Activated CD4-positive, alpha-beta T cell treated with anti-CD3 and anti-CD28 coated beads for 36 hours (primary cell): ENCODE measurements at regions not wholly inside any gene's neighbourhood (a gene's known extent, or its start where the extent isn't known, plus 50 kb on each side); places are given as distances from the start of the nearest gene placed in this dataset.

Source experiments
- ATAC-seq: fragments of 200-7000 bp; cut with Tn5 transposase; one replicate; pipeline ENCODE4 v1.10.0; 2021; ENCODE audit warnings: mild to moderate bottlenecking, moderate library complexity
- CTCF ChIA-PET: fragments of 350-600 bp; sonication (Branson Sonifier 250); formaldehyde crosslinking; loops from one replicate; lab custom pipeline; 2021; ENCODE audit warnings: antibody characterized with exemption; lab: Charles Lee
- POLR2A ChIA-PET: fragments of 350-600 bp; sonication (Branson Sonifier 250); formaldehyde crosslinking; loops from one replicate; lab custom pipeline; 2021; ENCODE audit warnings: antibody characterized with exemption, inconsistent platforms; lab: Charles Lee
- DNase-seq: peaks from one replicate; pipeline ENCODE4 v3.0.0-alpha.2; 2020
- H3K27ac Mint-ChIP-seq: one replicate; pipeline ENCODE4 v1.8.0; 2021; ENCODE audit warnings: mixed read lengths
- H3K27me3 Mint-ChIP-seq: one replicate; pipeline ENCODE4 v1.8.0; 2021; ENCODE audit warnings: mixed read lengths
- H3K36me3 Mint-ChIP-seq: one replicate; pipeline ENCODE4 v1.8.0; 2021; ENCODE audit warnings: low read depth, mixed read lengths
- H3K4me1 Mint-ChIP-seq: one replicate; pipeline ENCODE4 v1.8.0; 2021; ENCODE audit warnings: mixed read lengths
- H3K4me3 Mint-ChIP-seq: one replicate; pipeline ENCODE4 v1.8.0; 2021; ENCODE audit warnings: mild to moderate bottlenecking, moderate library complexity, mixed read lengths
- H3K9me3 Mint-ChIP-seq: one replicate; pipeline ENCODE4 v1.8.0; 2021; ENCODE audit warnings: low read depth, mixed read lengths
- intact Hi-C, 2 experiments: fragments of 100-400 bp; cut with DNase I in 1 of 2; cut with micrococcal nuclease in 1 of 2; formaldehyde crosslinking; loops; one replicate each; pipeline versions ENCODE4 v1.14.2 to v1.15.1; 2022 to 2024; cut with DNase I, micrococcal nuclease

GRCh38 chr5:116661419-116661818 lies 86.8 kb upstream of the SEMA6A start:
- H3K4me3 Mint-ChIP-seq: no peak overlapping the region
- CTCF ChIA-PET: no interaction called here

DNA sequence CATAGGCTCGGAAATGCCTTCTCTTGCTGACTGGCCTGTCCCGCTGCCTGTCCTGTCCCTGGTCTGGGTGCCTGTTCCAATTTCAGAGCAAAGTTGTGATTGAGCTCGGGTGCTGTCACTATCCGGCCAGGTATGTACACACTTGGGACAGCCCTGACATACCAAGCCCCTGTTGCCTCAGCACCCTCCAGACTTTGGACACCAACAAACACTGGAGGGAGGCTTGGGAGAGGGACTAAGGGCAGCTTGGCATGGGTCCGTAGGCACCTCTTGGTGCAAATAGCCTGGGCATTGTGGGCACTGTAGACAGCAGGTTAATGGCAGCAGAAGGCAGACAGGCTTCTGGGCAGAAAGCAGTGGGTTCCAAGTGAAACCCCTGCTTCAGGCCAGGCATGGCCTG lies 86.3 kb upstream of the SEMA6A start:
- Mint-ChIP-seq H3K4me1 (no peaks in the 10 kb centered on the region), H3K36me3 (no peaks in the 10 kb centered on the region), H3K4me3 (no peak overlapping the region), H3K27me3 (peaks cover 4% of the 10 kb centered on the region), H3K9me3 (peaks cover 2% of the 10 kb centered on the region), H3K27ac (no peak overlapping the region)
- POLR2A ChIA-PET: no interaction called here
- intact Hi-C loops: no loop called here
- CTCF ChIA-PET: no interaction called here
- ATAC-seq (no peak), DNase-seq (no peak)

More at GRCh38 chr5:116661419-116661818, 86.8 kb upstream of the SEMA6A start:
- intact Hi-C loops: no loop called here
- Mint-ChIP-seq H3K9me3 (peaks cover 2% of the 10 kb centered on the region), H3K4me1 (no peaks in the 10 kb centered on the region), H3K36me3 (no peaks in the 10 kb centered on the region), H3K27me3 (peaks cover 6% of the 10 kb centered on the region), H3K27ac (no peak overlapping the region)
- ATAC-seq (no peak), DNase-seq (no peak)
- POLR2A ChIA-PET: no interaction called here

- ChIA-PET CTCF (no interaction called here), POLR2A (no interaction called here)
- DNase-seq (no peak), ATAC-seq (no peak)
- peaks cover 4% of the 10 kb centered on the region for H3K27me3 Mint-ChIP-seq
- peaks cover 2% of the 10 kb centered on the region for H3K9me3 Mint-ChIP-seq
- H3K4me1 Mint-ChIP-seq: no peaks in the 10 kb centered on the region
- no peak overlapping the region for H3K27ac Mint-ChIP-seq
- intact Hi-C loops: no loop called here
- no peaks in the 10 kb centered on the region for H3K36me3 Mint-ChIP-seq
- no peak overlapping the region for H3K4me3 Mint-ChIP-seq
Measured at GRCh38 chr5:116658830-116659229, 84.2 kb upstream of the SEMA6A start.

- DNase-seq: no peak
- Mint-ChIP-seq H3K36me3 (no peaks in the 10 kb centered on the region), H3K27ac (no peak overlapping the region), H3K9me3 (peaks cover 2% of the 10 kb centered on the region), H3K27me3 (peaks cover 4% of the 10 kb centered on the region), H3K4me3 (no peak overlapping the region), H3K4me1 (no peaks in the 10 kb centered on the region)
- ATAC-seq: no peak
- CTCF ChIA-PET: no interaction called here
- intact Hi-C loops: no loop called here
- POLR2A ChIA-PET: no interaction called here
Measured at GRCh38 chr5:116658141-116658540, 83.5 kb upstream of the SEMA6A start.

- intact Hi-C loops: no loop called here
- POLR2A ChIA-PET: no interaction called here
- DNase-seq (no peak), ATAC-seq (no peak)
- no peak overlapping the region for H3K4me3 Mint-ChIP-seq
- H3K9me3 Mint-ChIP-seq: no peaks in the 10 kb centered on the region
- H3K27ac Mint-ChIP-seq: no peak overlapping the region
- CTCF ChIA-PET: no interaction called here
- no peaks in the 10 kb centered on the region for H3K36me3 Mint-ChIP-seq
- H3K4me1 Mint-ChIP-seq: no peaks in the 10 kb centered on the region
- peaks cover 11% of the 10 kb centered on the region for H3K27me3 Mint-ChIP-seq
Measured at GRCh38 chr5:116655431-116655830, 80.8 kb upstream of the SEMA6A start.

GRCh38 chr5:116654925-116655324 lies 80.3 kb upstream of the SEMA6A start:
- ChIA-PET POLR2A (no interaction called here), CTCF (interaction anchor here (1.2 kb wide), 1 partner anchor 18 kb away, joined by 4 read pairs; no protein-coding TSS in a partner anchor)
- Mint-ChIP-seq H3K27ac (no peak overlapping the region), H3K9me3 (no peaks in the 10 kb centered on the region), H3K27me3 (peaks cover 11% of the 10 kb centered on the region), H3K36me3 (no peaks in the 10 kb centered on the region), H3K4me1 (no peaks in the 10 kb centered on the region), H3K4me3 (no peak overlapping the region)
- intact Hi-C loops: no loop called here
- DNase-seq (no peak), ATAC-seq (no peak)

- Mint-ChIP-seq H3K27ac (no peak overlapping the region), H3K9me3 (no peaks in the 10 kb centered on the region), H3K4me1 (no peaks in the 10 kb centered on the region), H3K36me3 (no peaks in the 10 kb centered on the region), H3K4me3 (no peak overlapping the region), H3K27me3 (peaks cover 10% of the 10 kb centered on the region)
- intact Hi-C loops: no loop called here
- ChIA-PET CTCF (no interaction called here), POLR2A (no interaction called here)
- ATAC-seq (no peak), DNase-seq (no peak)
Measured at GRCh38 chr5:116652903-116653302, 78.3 kb upstream of the SEMA6A start.

- ChIA-PET CTCF (no interaction called here), POLR2A (no interaction called here)
- intact Hi-C loops: no loop called here
- Mint-ChIP-seq H3K9me3 (no peaks in the 10 kb centered on the region), H3K27ac (no peak overlapping the region), H3K36me3 (no peaks in the 10 kb centered on the region), H3K4me3 (no peak overlapping the region), H3K27me3 (peaks cover 11% of the 10 kb centered on the region), H3K4me1 (no peaks in the 10 kb centered on the region)
- no peak for ATAC-seq
- DNase-seq: no peak
Measured at GRCh38 chr5:116652196-116652729, 77.6 kb upstream of the SEMA6A start.

GRCh38 chr5:116651653-116652052 lies 77.0 kb upstream of the SEMA6A start:
- no peak for ATAC-seq
- H3K27ac Mint-ChIP-seq: no peak overlapping the region
- intact Hi-C loops: no loop called here
- H3K9me3 Mint-ChIP-seq: no peaks in the 10 kb centered on the region
- H3K27me3 Mint-ChIP-seq: peaks cover 9% of the 10 kb centered on the region
- no peaks in the 10 kb centered on the region for H3K36me3 Mint-ChIP-seq
- ChIA-PET CTCF (no interaction called here), POLR2A (no interaction called here)
- H3K4me1 Mint-ChIP-seq: no peaks in the 10 kb centered on the region
- no peak for DNase-seq
- no peak overlapping the region for H3K4me3 Mint-ChIP-seq

DNA sequence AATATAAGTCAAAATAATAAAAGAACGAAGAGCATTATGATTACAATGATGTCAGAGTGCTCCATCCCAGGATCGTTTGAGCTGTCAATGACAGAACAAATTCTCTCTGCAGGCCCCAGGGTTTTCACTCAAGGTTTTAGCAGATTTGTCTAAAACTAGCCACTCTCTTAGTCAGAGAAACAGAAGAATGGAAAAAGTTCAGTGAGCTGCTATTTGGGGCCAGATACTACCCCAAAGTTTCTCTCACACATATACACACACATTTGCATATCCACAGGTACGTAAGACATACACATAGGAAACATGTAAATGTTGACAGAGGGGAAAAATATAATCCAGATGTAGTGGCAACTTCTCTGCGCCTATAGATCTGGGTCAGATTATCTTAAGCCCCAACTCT lies 76.3 kb upstream of the SEMA6A start:
- ChIA-PET CTCF (no interaction called here), POLR2A (interaction anchor here (0.6 kb wide), 1 partner anchor 195 kb away, joined by 3 read pairs; no protein-coding TSS in a partner anchor)
- no peak overlapping the region for H3K4me3 Mint-ChIP-seq
- no peak overlapping the region for H3K27ac Mint-ChIP-seq
- no peaks in the 10 kb centered on the region for H3K9me3 Mint-ChIP-seq
- peaks cover 9% of the 10 kb centered on the region for H3K27me3 Mint-ChIP-seq
- H3K36me3 Mint-ChIP-seq: no peaks in the 10 kb centered on the region
- no peaks in the 10 kb centered on the region for H3K4me1 Mint-ChIP-seq
- intact Hi-C loops: no loop called here
- ATAC-seq (no peak), DNase-seq (no peak)

GRCh38 chr5:116650544-116650943 lies 75.9 kb upstream of the SEMA6A start:
- H3K9me3 Mint-ChIP-seq: no peaks in the 10 kb centered on the region
- DNase-seq (no peak), ATAC-seq (no peak)
- no peak overlapping the region for H3K4me3 Mint-ChIP-seq
- no peaks in the 10 kb centered on the region for H3K36me3 Mint-ChIP-seq
- ChIA-PET POLR2A (interaction anchor here (0.6 kb wide), 1 partner anchor 194 kb away, joined by 3 read pairs; no protein-coding TSS in a partner anchor), CTCF (no interaction called here)
- intact Hi-C loops: no loop called here
- peaks cover 9% of the 10 kb centered on the region for H3K27me3 Mint-ChIP-seq
- H3K4me1 Mint-ChIP-seq: no peaks in the 10 kb centered on the region
- H3K27ac Mint-ChIP-seq: no peak overlapping the region

- Mint-ChIP-seq H3K9me3 (no peaks in the 10 kb centered on the region), H3K27me3 (peaks cover 2% of the 10 kb centered on the region), H3K4me1 (no peaks in the 10 kb centered on the region), H3K4me3 (no peak overlapping the region), H3K27ac (no peak overlapping the region), H3K36me3 (no peaks in the 10 kb centered on the region)
- ChIA-PET POLR2A (no interaction called here), CTCF (no interaction called here)
- intact Hi-C loops: no loop called here
- ATAC-seq: no peak
- DNase-seq: no peak
Measured at GRCh38 chr5:116646611-116647289, 72.1 kb upstream of the SEMA6A start.
